ENCODE measurements at regions not wholly inside any gene's neighbourhood (a gene's known extent, or its start where the extent isn't known, plus 50 kb on each side); places are given as distances from the start of the nearest gene placed in this dataset.

DNA sequence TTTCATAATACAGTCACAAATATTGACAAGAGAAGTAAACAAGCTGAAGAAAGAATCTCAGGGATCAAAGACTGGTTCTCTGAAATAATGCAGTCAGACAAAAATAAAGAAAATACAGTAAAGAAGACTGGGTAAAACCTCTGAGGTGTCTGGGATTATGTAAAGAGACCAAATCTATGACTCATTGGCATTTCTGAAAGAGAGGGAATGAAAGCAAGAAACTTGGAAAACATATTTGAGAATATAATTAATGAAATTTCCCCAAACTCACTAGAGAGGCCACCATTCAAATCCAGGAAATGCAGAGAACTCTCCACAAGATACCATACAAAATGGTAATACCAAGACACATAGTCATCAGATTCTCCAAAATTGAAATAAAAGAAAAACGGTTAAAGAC is 53.0 kb upstream of the GPC6 start:
- H3K27ac ChIP-seq (ENCODE audit: low read depth in 2 of 2, low read length in 1 of 2) = no peak overlapping the region
- no peaks in the 10 kb centered on the region for H3K9me2 ChIP-seq
- no peak overlapping the region for H3K4me2 ChIP-seq
- H3K27me3 ChIP-seq (ENCODE audit: insufficient read depth) = no peaks in the 10 kb centered on the region
- no peaks in the 10 kb centered on the region for H3K79me2 ChIP-seq (ENCODE audit: insufficient read depth)
- no peaks in the 10 kb centered on the region for H4K20me1 ChIP-seq (ENCODE audit: insufficient read depth)
- no peaks in the 10 kb centered on the region; a peak in 1 of 4 replicates for H3K4me1 ChIP-seq (ENCODE audit: control insufficient read depth in 1 of 2, insufficient read depth in 2 of 2, low read depth in 1 of 2, low read length in 1 of 2)
- H3K4me3 ChIP-seq (ENCODE audit: low read depth in 2 of 2, low read length in 1 of 2) = no peak overlapping the region
- DNase-seq = no peak
- POLR2A ChIA-PET = no interaction called here
- CTCF ChIA-PET = no interaction called here
- no peak overlapping the region for H3K9ac ChIP-seq
- no peaks in the 10 kb centered on the region for H3K36me3 ChIP-seq (replicated peaks in 1 of 2; ENCODE audit: control insufficient read depth in 1 of 2, insufficient read depth in 2 of 2, low read length in 1 of 2)
- no peak overlapping the region for H2AFZ ChIP-seq (ENCODE audit: low read depth)
- no peaks in the 10 kb centered on the region for H3F3A ChIP-seq (replicated peaks; ENCODE audit: insufficient read depth)
- 56% methylated on average over 1 of the region's 1 CpG for WGBS (ENCODE audit: low lambda C conversion rate)
- H3K9me3 ChIP-seq = 0 out of 2 replicates have a peak, but pooled peaks cover 5% of the 10 kb centered on the region
- TF ChIP-seq, protein P1, sequence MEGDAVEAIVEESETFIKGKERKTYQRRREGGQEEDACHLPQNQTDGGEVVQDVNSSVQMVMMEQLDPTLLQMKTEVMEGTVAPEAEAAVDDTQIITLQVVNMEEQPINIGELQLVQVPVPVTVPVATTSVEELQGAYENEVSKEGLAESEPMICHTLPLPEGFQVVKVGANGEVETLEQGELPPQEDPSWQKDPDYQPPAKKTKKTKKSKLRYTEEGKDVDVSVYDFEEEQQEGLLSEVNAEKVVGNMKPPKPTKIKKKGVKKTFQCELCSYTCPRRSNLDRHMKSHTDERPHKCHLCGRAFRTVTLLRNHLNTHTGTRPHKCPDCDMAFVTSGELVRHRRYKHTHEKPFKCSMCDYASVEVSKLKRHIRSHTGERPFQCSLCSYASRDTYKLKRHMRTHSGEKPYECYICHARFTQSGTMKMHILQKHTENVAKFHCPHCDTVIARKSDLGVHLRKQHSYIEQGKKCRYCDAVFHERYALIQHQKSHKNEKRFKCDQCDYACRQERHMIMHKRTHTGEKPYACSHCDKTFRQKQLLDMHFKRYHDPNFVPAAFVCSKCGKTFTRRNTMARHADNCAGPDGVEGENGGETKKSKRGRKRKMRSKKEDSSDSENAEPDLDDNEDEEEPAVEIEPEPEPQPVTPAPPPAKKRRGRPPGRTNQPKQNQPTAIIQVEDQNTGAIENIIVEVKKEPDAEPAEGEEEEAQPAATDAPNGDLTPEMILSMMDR (IDR thresholded peaks at IDR 0.05) = no peak
- TF ChIP-seq RFX5 (IDR thresholded peaks at IDR 0.05; ENCODE audit: low read length) = no peak
- TF ChIP-seq NFIC (IDR thresholded peaks at IDR 0.05; ENCODE audit: borderline replicate concordance) = no peak
- TF ChIP-seq, protein P2, sequence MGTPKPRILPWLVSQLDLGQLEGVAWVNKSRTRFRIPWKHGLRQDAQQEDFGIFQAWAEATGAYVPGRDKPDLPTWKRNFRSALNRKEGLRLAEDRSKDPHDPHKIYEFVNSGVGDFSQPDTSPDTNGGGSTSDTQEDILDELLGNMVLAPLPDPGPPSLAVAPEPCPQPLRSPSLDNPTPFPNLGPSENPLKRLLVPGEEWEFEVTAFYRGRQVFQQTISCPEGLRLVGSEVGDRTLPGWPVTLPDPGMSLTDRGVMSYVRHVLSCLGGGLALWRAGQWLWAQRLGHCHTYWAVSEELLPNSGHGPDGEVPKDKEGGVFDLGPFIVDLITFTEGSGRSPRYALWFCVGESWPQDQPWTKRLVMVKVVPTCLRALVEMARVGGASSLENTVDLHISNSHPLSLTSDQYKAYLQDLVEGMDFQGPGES (IDR thresholded peaks at IDR 0.05; ENCODE audit: low read depth, low read length) = no peak
- TF ChIP-seq GABPA (IDR thresholded peaks at IDR 0.05; ENCODE audit: low read depth) = no peak
- no peak for TF ChIP-seq YY1 (IDR thresholded peaks at IDR 0.05; ENCODE audit: low read depth)
- TF ChIP-seq CHD2 (IDR thresholded peaks at IDR 0.05; ENCODE audit: low read length, partially characterized antibody) = no peak
- no peak for TF ChIP-seq GATA2 (CRISPR knock-in tag; IDR thresholded peaks at IDR 0.05)

DNA sequence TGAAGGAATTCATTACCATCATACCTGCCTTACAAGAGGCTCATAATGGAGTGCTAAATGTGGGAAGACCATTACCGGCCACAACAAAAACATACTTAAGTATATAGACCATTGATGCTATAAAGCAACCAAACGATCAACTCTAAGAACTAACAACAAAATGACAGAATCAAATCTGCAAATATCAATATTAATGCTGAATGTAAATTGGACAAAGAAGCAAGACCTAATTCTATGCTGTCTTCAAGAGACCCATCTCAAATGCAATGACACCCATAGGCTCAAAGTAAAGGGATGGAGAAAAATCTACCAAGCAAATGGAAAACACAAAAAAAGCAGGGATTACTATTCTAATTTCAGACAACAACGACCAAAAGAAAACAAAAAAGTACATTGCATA is 52.3 kb upstream of the GPC6 start:
- no peaks in the 10 kb centered on the region for H3K36me3 ChIP-seq (replicated peaks in 1 of 2; ENCODE audit: control insufficient read depth in 1 of 2, insufficient read depth in 2 of 2, low read length in 1 of 2)
- TF ChIP-seq GATA2 (CRISPR knock-in tag; IDR thresholded peaks at IDR 0.05) = no peak
- TF ChIP-seq SMC3 (IDR thresholded peaks at IDR 0.05; ENCODE audit: low read depth, low read length) = no peak
- TF ChIP-seq TAF1 (IDR thresholded peaks at IDR 0.05; ENCODE audit: borderline replicate concordance, low read depth, low read length) = no peak
- TF ChIP-seq NFIC (IDR thresholded peaks at IDR 0.05; ENCODE audit: borderline replicate concordance) = no peak
- TF ChIP-seq, protein P1 (IDR thresholded peaks at IDR 0.05) = no peak
- TF ChIP-seq ELF1 (IDR thresholded peaks at IDR 0.05) = no peak
- TF ChIP-seq NRF1 (IDR thresholded peaks at IDR 0.05; ENCODE audit: low read depth, low read length) = no peak
- TF ChIP-seq, protein P2 (IDR thresholded peaks at IDR 0.05; ENCODE audit: low read depth, low read length) = no peak
- TF ChIP-seq RXRA (IDR thresholded peaks at IDR 0.05; ENCODE audit: borderline replicate concordance, low read depth) = no peak
- no peak for TF ChIP-seq EZH2phosphoT487 (IDR thresholded peaks at IDR 0.05; ENCODE audit: borderline replicate concordance, low read depth)
- TF ChIP-seq YY1 (IDR thresholded peaks at IDR 0.05; ENCODE audit: low read depth) = no peak
- TF ChIP-seq, protein P3, sequence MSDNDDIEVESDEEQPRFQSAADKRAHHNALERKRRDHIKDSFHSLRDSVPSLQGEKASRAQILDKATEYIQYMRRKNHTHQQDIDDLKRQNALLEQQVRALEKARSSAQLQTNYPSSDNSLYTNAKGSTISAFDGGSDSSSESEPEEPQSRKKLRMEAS (IDR thresholded peaks at IDR 0.05; ENCODE audit: low read depth) = no peak
- TF ChIP-seq SIN3A (IDR thresholded peaks at IDR 0.05; ENCODE audit: borderline replicate concordance, low read depth, low read length) = no peak
- TF ChIP-seq RCOR1 (IDR thresholded peaks at IDR 0.05; ENCODE audit: low read length) = no peak
- TF ChIP-seq POLR2AphosphoS5 (IDR thresholded peaks at IDR 0.05; ENCODE audit: low read depth, low read length) = no peak
- no peak for TF ChIP-seq FOXJ3 (CRISPR knock-in tag; IDR thresholded peaks at IDR 0.05)
- H3K27ac ChIP-seq (ENCODE audit: low read depth in 2 of 2, low read length in 1 of 2) = no peak overlapping the region
- ChIA-PET POLR2A (no interaction called here), CTCF (no interaction called here)
- 0 out of 2 replicates have a peak, but pooled peaks cover 5% of the 10 kb centered on the region for H3K9me3 ChIP-seq
- no peak for DNase-seq
- no peak overlapping the region for H3K4me3 ChIP-seq (ENCODE audit: low read depth in 2 of 2, low read length in 1 of 2)
- H3K4me1 ChIP-seq (ENCODE audit: control insufficient read depth in 1 of 2, insufficient read depth in 2 of 2, low read depth in 1 of 2, low read length in 1 of 2) = no peaks in the 10 kb centered on the region; a peak in 1 of 4 replicates
- no peaks in the 10 kb centered on the region for H3K27me3 ChIP-seq (ENCODE audit: insufficient read depth)
- H2AFZ ChIP-seq (ENCODE audit: low read depth) = no peak overlapping the region
- H4K20me1 ChIP-seq (ENCODE audit: insufficient read depth) = no peaks in the 10 kb centered on the region
- 82% methylated on average over 3 of the region's 3 CpGs for WGBS (ENCODE audit: low lambda C conversion rate)
- H3K79me2 ChIP-seq (ENCODE audit: insufficient read depth) = no peaks in the 10 kb centered on the region
- no peaks in the 10 kb centered on the region for H3K9me2 ChIP-seq
- no peak overlapping the region for H3K4me2 ChIP-seq
- H3K9ac ChIP-seq = no peak overlapping the region
- H3F3A ChIP-seq (replicated peaks; ENCODE audit: insufficient read depth) = no peaks in the 10 kb centered on the region

Measured in SK-N-SH (cell line).